Neural progenitor cell (in vitro differentiated cells): ENCODE measurements at regions not wholly inside any gene's neighbourhood (a gene's known extent, or its start where the extent isn't known, plus 50 kb on each side); places are given as distances from the start of the nearest gene placed in this dataset.

ENCODE experiments used
- DNase-seq: peaks from one replicate; pipeline ENCODE4 v3.0.0-alpha.2; 2016; ENCODE audit warnings: low spot score
- H2AFZ ChIP-seq: fragments of 200-600 bp; sonication (generic); replicated peaks from 2 replicates; pipeline ENCODE4 v1.6.1; 2016; ENCODE audit warnings: antibody characterized with exemption
- H3F3A ChIP-seq: fragments of 200-600 bp; sonication (generic); 2 replicates; pipeline ENCODE4 v1.6.1; 2016; ENCODE audit warnings: antibody characterized with exemption, low read depth
- H3K27ac ChIP-seq: fragments of 200-600 bp; sonication (generic); 2 replicates; pipeline ENCODE4 v1.5.1; 2016; ENCODE audit warnings: mild to moderate bottlenecking
- H3K27me3 ChIP-seq: fragments of 200-600 bp; sonication (generic); 2 replicates; pipeline ENCODE4 v1.6.1; 2016; ENCODE audit warnings: mild to moderate bottlenecking, moderate library complexity
- H3K36me3 ChIP-seq: fragments of 200-600 bp; sonication (generic); 2 replicates; pipeline ENCODE4 v1.5.1; 2016
- H3K4me1 ChIP-seq: fragments of 200-600 bp; sonication (generic); 2 replicates; pipeline ENCODE4 v1.6.1; 2016; ENCODE audit warnings: mixed run types
- H3K4me2 ChIP-seq: fragments of 200-600 bp; sonication (generic); 2 replicates; pipeline ENCODE4 v1.6.1; 2016
- H3K4me3 ChIP-seq: fragments of 200-600 bp; sonication (generic); 2 replicates; pipeline ENCODE4 v1.5.1; 2016
- H3K79me2 ChIP-seq: fragments of 200-600 bp; sonication (generic); 2 replicates; pipeline ENCODE4 v1.6.1; 2016; ENCODE audit warnings: low read depth
- H3K9ac ChIP-seq: fragments of 200-600 bp; sonication (generic); 2 replicates; pipeline ENCODE4 v1.6.1; 2016
- H3K9me3 ChIP-seq: fragments of 200-600 bp; sonication (generic); 2 replicates; pipeline ENCODE4 v1.5.1; 2016; ENCODE audit warnings: low read depth
- H4K20me1 ChIP-seq: fragments of 200-600 bp; sonication (generic); 2 replicates; pipeline ENCODE4 v1.6.1; 2016; ENCODE audit warnings: low read depth
- H3K27ac Mint-ChIP-seq: 3 replicates; pipeline ENCODE4 v1.8.0; 2021; ENCODE audit warnings: mixed read lengths
- H3K27me3 Mint-ChIP-seq: 2 replicates; pipeline ENCODE4 v1.8.0; 2022; ENCODE audit warnings: low read depth, mild to moderate bottlenecking, inconsistent platforms, moderate library complexity, mixed read lengths; ENCODE audit not compliant: insufficient read depth
- H3K36me3 Mint-ChIP-seq: 3 replicates; pipeline ENCODE4 v1.8.0; 2021; ENCODE audit warnings: mixed read lengths
- H3K4me1 Mint-ChIP-seq: 3 replicates; pipeline ENCODE4 v1.8.0; 2021; ENCODE audit warnings: mixed read lengths
- H3K4me3 Mint-ChIP-seq: 3 replicates; pipeline ENCODE4 v1.8.0; 2021; ENCODE audit warnings: mild to moderate bottlenecking, moderate library complexity, mixed read lengths
- H3K9me3 Mint-ChIP-seq: 3 replicates; pipeline ENCODE4 v1.8.0; 2020; ENCODE audit warnings: mixed read lengths
- EZH2 ChIP-seq: fragments of 200-600 bp; sonication (generic); IDR thresholded peaks from 2 replicates; pipeline ENCODE4 v1.6.1; 2017; ENCODE audit warnings: antibody characterized with exemption, mild to moderate bottlenecking, moderate library complexity
- EZH2phosphoT487 ChIP-seq: fragments of 200-600 bp; sonication (generic); IDR thresholded peaks from 2 replicates; pipeline ENCODE4 v1.6.1; 2017; ENCODE audit warnings: antibody characterized with exemption
- TF ChIP-seq, protein P1 (sequence below): fragments of 200-600 bp; sonication (generic); IDR thresholded peaks from 2 replicates; pipeline ENCODE4 v1.5.1; 2017; ENCODE audit warnings: antibody characterized with exemption, mild to moderate bottlenecking

DNA sequence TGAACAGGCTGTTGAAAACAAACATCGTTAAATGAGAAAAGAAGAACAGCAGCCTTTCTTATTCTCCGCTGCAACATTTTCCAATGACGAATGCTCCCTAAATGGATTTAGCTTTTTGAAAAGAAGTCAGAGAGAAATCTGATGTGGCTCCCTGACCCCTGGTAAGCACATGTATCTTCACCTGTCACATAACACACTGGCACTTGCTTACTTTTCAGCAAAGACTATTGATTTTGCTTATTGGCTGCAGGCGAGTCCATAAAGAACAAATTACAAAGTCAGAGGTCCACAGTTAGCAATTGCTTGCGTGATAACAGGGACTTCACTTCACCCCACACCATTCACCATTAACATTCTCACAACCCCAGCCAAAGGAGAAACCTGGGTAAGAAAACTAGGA lies 362.8 kb downstream of the GPATCH2 start:
- no peak overlapping the region for H3K4me3 Mint-ChIP-seq
- H3F3A ChIP-seq, result no peaks in the 10 kb centered on the region
- no peaks in the 10 kb centered on the region for H3K9me3 ChIP-seq

DNA sequence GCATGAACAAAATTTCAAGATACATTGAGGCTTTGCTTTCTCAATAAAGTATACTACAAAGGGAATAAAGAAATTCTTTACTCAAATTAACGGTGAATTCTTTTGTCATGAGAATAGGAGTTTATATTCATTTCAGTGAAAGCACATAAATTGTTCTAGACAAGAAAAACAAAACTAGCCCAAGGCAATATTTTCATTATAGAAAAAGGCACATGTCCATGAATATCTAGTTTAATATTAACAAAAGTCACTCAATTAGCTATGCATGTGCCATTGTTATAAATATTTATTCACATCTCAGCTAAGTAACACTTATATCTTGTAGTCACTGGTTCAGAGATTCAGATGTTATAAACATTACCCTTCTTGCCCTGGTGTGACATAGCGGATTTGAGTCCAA lies 369.3 kb downstream of the GPATCH2 start:
- no peak overlapping the region for H3K4me3 ChIP-seq
- H3K36me3 ChIP-seq, result no peaks in the 10 kb centered on the region
- TF ChIP-seq, protein P1, sequence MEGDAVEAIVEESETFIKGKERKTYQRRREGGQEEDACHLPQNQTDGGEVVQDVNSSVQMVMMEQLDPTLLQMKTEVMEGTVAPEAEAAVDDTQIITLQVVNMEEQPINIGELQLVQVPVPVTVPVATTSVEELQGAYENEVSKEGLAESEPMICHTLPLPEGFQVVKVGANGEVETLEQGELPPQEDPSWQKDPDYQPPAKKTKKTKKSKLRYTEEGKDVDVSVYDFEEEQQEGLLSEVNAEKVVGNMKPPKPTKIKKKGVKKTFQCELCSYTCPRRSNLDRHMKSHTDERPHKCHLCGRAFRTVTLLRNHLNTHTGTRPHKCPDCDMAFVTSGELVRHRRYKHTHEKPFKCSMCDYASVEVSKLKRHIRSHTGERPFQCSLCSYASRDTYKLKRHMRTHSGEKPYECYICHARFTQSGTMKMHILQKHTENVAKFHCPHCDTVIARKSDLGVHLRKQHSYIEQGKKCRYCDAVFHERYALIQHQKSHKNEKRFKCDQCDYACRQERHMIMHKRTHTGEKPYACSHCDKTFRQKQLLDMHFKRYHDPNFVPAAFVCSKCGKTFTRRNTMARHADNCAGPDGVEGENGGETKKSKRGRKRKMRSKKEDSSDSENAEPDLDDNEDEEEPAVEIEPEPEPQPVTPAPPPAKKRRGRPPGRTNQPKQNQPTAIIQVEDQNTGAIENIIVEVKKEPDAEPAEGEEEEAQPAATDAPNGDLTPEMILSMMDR, result no peak
- no peak for TF ChIP-seq EZH2
- no peak for TF ChIP-seq EZH2phosphoT487
- no peak overlapping the region for H3K4me3 Mint-ChIP-seq
- H3K4me2 ChIP-seq, result no peak overlapping the region
- no peaks in the 10 kb centered on the region for H3K79me2 ChIP-seq
- no peaks in the 10 kb centered on the region for H3K4me1 ChIP-seq
- no peak overlapping the region for H2AFZ ChIP-seq
- H3K9ac ChIP-seq, result no peak overlapping the region
- DNase-seq, result no peak
- no peak overlapping the region for H3K27ac Mint-ChIP-seq
- H3K36me3 Mint-ChIP-seq, result no peaks in the 10 kb centered on the region
- H3K27me3 Mint-ChIP-seq, result no peaks in the 10 kb centered on the region
- H3K27ac ChIP-seq, result no peak overlapping the region
- no peaks in the 10 kb centered on the region for H4K20me1 ChIP-seq
- no peaks in the 10 kb centered on the region for H3K27me3 ChIP-seq
- H3K9me3 ChIP-seq, result no peaks in the 10 kb centered on the region
- H3F3A ChIP-seq, result no peaks in the 10 kb centered on the region
- H3K9me3 Mint-ChIP-seq, result no peaks in the 10 kb centered on the region
- H3K4me1 Mint-ChIP-seq, result no peaks in the 10 kb centered on the region

More for the DNA sequence above, 362.8 kb downstream of the GPATCH2 start:
- H3K4me3 ChIP-seq, result no peak overlapping the region
- H3K4me1 ChIP-seq, result no peaks in the 10 kb centered on the region
- H3K4me1 Mint-ChIP-seq, result no peaks in the 10 kb centered on the region
- no peak overlapping the region for H3K4me2 ChIP-seq
- no peak overlapping the region for H3K27ac Mint-ChIP-seq
- TF ChIP-seq EZH2, result no peak
- no peak for TF ChIP-seq EZH2phosphoT487
- TF ChIP-seq, protein P1, result no peak
- H2AFZ ChIP-seq, result no peak overlapping the region
- no peaks in the 10 kb centered on the region for H3K79me2 ChIP-seq
- no peak for DNase-seq
- no peaks in the 10 kb centered on the region for H3K36me3 Mint-ChIP-seq
- no peak overlapping the region for H3K9ac ChIP-seq
- H3K36me3 ChIP-seq, result no peaks in the 10 kb centered on the region
- H3K27me3 Mint-ChIP-seq, result no peaks in the 10 kb centered on the region
- no peak overlapping the region for H3K27ac ChIP-seq
- no peaks in the 10 kb centered on the region for H3K9me3 Mint-ChIP-seq
- H3K27me3 ChIP-seq, result no peaks in the 10 kb centered on the region
- H4K20me1 ChIP-seq, result no peaks in the 10 kb centered on the region

DNA sequence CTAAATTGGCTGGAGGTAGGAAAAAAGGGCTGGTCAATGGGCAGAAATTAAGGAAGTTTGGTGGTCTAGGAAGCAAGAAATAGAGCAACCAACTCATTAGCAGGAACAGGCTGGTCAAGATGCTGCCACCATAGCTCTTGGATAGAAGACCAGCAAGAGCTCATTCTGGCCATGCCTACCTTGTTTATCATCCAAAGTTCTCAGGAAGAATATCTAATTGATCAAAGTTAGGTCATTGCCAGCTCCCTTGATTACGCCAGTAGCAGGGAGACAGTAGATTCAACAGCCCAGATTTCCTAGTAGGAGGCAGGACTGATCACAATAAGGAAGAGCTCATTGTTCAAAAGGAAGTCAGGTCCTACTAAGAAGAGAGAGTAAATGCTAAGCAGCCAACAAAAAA lies 370.2 kb downstream of the GPATCH2 start:
- no peaks in the 10 kb centered on the region for H3K79me2 ChIP-seq
- Mint-ChIP-seq H3K4me3 (no peak overlapping the region), H3K9me3 (no peaks in the 10 kb centered on the region), H3K36me3 (no peaks in the 10 kb centered on the region), H3K27ac (no peak overlapping the region), H3K4me1 (no peaks in the 10 kb centered on the region), H3K27me3 (no peaks in the 10 kb centered on the region)
- H3K27ac ChIP-seq, result no peak overlapping the region
- no peak overlapping the region for H2AFZ ChIP-seq
- no peaks in the 10 kb centered on the region for H3K36me3 ChIP-seq
- no peaks in the 10 kb centered on the region for H4K20me1 ChIP-seq
- no peak overlapping the region for H3K4me3 ChIP-seq
- H3K9me3 ChIP-seq, result no peaks in the 10 kb centered on the region
- no peaks in the 10 kb centered on the region for H3K4me1 ChIP-seq
- H3K27me3 ChIP-seq, result no peaks in the 10 kb centered on the region
- no peak overlapping the region for H3K4me2 ChIP-seq
- no peaks in the 10 kb centered on the region for H3F3A ChIP-seq
- no peak for TF ChIP-seq EZH2phosphoT487
- TF ChIP-seq EZH2, result no peak
- TF ChIP-seq, protein P1, result no peak
- no peak for DNase-seq
- no peak overlapping the region for H3K9ac ChIP-seq
